PC-3 (cell line): ENCODE measurements at regions not wholly inside any gene's neighbourhood (a gene's known extent, or its start where the extent isn't known, plus 50 kb on each side); places are given as distances from the start of the nearest gene placed in this dataset.

Experiments used
- ATAC-seq: fragments of 200-7000 bp; cut with Tn5 transposase; 2 replicates; pipeline ENCODE4 v1.9.1; 2020; ENCODE audit warnings: mild to moderate bottlenecking, moderate library complexity
- BruUV-seq: library from RNA; stranded (reverse); fragments of 400-500 nt; replicated peaks from 2 replicates; lab custom pipeline; 2021; lab: Mats Ljungman, UMichigan
- CTCF ChIA-PET: fragments of 300-600 bp; sonication (Branson Sonifier 250); formaldehyde crosslinking; loops from one replicate; lab custom pipeline; 2022; ENCODE audit warnings: antibody characterized with exemption; lab: Charles Lee
- POLR2A ChIA-PET: fragments of 300-600 bp; sonication (Branson Sonifier 250); formaldehyde crosslinking; loops from one replicate; lab custom pipeline; 2022; ENCODE audit warnings: antibody characterized with exemption; ENCODE audit not compliant: unreplicated experiment; lab: Charles Lee
- DNase-seq: peaks from one replicate; pipeline ENCODE4 v3.0.0-alpha.2; 2015
- H2AFZ ChIP-seq: fragments of 300-600 bp; sonication (generic); 2 replicates; pipeline ENCODE4 v1.6.0; 2016; ENCODE audit warnings: antibody characterized with exemption, low read length
- H3F3A ChIP-seq: fragments of 300-600 bp; sonication (generic); one replicate; pipeline ENCODE4 v1.6.0; 2017; ENCODE audit warnings: antibody characterized with exemption, low read length, control low read depth, mild to moderate bottlenecking; ENCODE audit not compliant: unreplicated experiment
- H3K27ac ChIP-seq: fragments of 300-600 bp; sonication (generic); 2 replicates; pipeline ENCODE4 v1.5.1; 2016; ENCODE audit warnings: mild to moderate bottlenecking, low read length
- H3K27me3 ChIP-seq: fragments of 300-600 bp; sonication (generic); 2 replicates; pipeline ENCODE4 v1.6.1; 2016; ENCODE audit warnings: low read length, mixed read lengths
- H3K36me3 ChIP-seq: fragments of 300-600 bp; sonication (generic); 2 replicates; pipeline ENCODE4 v1.6.1; 2016; ENCODE audit warnings: low read depth, mixed run types, low read length, mixed read lengths
- H3K4me1 ChIP-seq: fragments of 300-600 bp; sonication (generic); 2 replicates; pipeline ENCODE4 v1.5.1; 2016; ENCODE audit warnings: low read length; ENCODE audit not compliant: insufficient read depth
- H3K4me2 ChIP-seq: fragments of 300-600 bp; sonication (generic); 2 replicates; pipeline ENCODE4 v1.6.0; 2016; ENCODE audit warnings: low read length
- H3K4me3 ChIP-seq: fragments of 300-600 bp; sonication (generic); 2 replicates; pipeline ENCODE4 v1.5.1; 2016; ENCODE audit warnings: mild to moderate bottlenecking, low read length, mixed read lengths
- H3K79me2 ChIP-seq: fragments of 300-600 bp; sonication (generic); 2 replicates; pipeline ENCODE4 v1.6.1; 2017; ENCODE audit warnings: low read length, mixed read lengths
- H3K9ac ChIP-seq: fragments of 300-600 bp; sonication (generic); 2 replicates; pipeline ENCODE4 v1.6.0; 2016; ENCODE audit warnings: mild to moderate bottlenecking, low read length
- H3K9me2 ChIP-seq: fragments of 300-600 bp; sonication (generic); replicated peaks from 2 replicates; pipeline ENCODE4 v1.6.1; 2016; ENCODE audit warnings: mixed run types, low read length, mixed read lengths
- H3K9me3 ChIP-seq: fragments of 300-600 bp; sonication (generic); 2 replicates; pipeline ENCODE4 v1.6.1; 2016; ENCODE audit warnings: low read length, mixed read lengths
- H4K20me1 ChIP-seq: fragments of 300-600 bp; sonication (generic); 2 replicates; pipeline ENCODE4 v1.6.1; 2016; ENCODE audit warnings: low read length, mixed read lengths
- EZH2 ChIP-seq: fragments of 300-600 bp; sonication (generic); IDR thresholded peaks from one replicate; pipeline ENCODE4 v1.6.1; 2017; ENCODE audit warnings: antibody characterized with exemption, mild to moderate bottlenecking, low read length; ENCODE audit not compliant: unreplicated experiment
- EZH2phosphoT487 ChIP-seq: fragments of 300-600 bp; sonication (generic); IDR thresholded peaks from 2 replicates; pipeline ENCODE4 v1.6.1; 2018; ENCODE audit warnings: mild to moderate bottlenecking, antibody characterized with exemption, low read length, borderline replicate concordance
- intact Hi-C: fragments of 100-400 bp; cut with micrococcal nuclease; formaldehyde crosslinking; loops from 2 replicates; pipeline ENCODE4 v1.9.0; 2023
- TF ChIP-seq, protein P1 (sequence below): fragments of 300-600 bp; sonication (generic); conservative IDR thresholded peaks from 2 replicates; pipeline ENCODE4 v1.5.1; 2017; ENCODE audit warnings: antibody characterized with exemption, low read depth, mild to moderate bottlenecking, low read length

DNA sequence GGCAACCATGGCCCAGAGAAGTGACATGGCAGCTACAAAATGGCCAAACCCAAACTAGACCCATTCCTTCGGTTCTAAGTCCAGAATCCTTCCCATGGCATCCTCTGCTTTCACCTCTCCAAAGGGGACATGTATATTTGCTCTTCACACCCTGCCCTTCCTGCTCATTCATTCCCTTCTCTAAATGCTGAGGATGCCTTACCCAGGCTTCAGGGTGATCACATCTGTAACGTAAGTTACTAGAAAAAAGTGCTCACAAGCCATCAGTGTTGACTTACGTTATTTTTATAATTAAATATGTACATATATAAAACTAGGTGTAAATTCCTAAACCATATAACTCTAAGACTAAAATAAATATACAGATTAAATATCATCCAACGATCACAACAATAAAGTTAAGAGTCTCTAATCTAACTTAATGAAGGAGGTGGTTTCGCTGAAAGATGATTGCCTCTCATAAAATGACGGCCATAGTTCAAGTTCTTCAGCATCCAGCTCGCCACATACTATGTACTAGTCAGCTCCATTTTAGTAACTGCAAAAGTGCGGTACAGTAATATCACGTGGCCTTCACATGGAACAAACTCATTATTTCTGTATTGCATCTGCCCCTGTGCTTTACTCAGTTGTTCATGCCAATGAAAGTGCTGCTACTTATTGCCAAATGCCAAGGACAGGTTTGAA is 74.6 kb downstream of the TENT5C start:
- Histone ChIP-seq H3K4me2 (no peak overlapping the region), H3K4me1 (no peaks in the 10 kb centered on the region), H3F3A (no peaks in the 10 kb centered on the region), H2AFZ (no peak overlapping the region), H3K79me2 (no peaks in the 10 kb centered on the region), H3K9me2 (no peaks in the 10 kb centered on the region), H3K9me3 (no peaks in the 10 kb centered on the region), H3K27ac (no peak overlapping the region), H3K4me3 (no peak overlapping the region), H3K9ac (no peak overlapping the region), H4K20me1 (no peaks in the 10 kb centered on the region), H3K27me3 (no peaks in the 10 kb centered on the region), H3K36me3 (no peaks in the 10 kb centered on the region)
- ATAC-seq (no peak), DNase-seq (no peak)
- CTCF ChIA-PET = no interaction called here
- intact Hi-C loops = no loop called here
- no TSS peak for BruUV-seq
- POLR2A ChIA-PET = no interaction called here
- no peak for TF ChIP-seq EZH2
- TF ChIP-seq, protein P1, sequence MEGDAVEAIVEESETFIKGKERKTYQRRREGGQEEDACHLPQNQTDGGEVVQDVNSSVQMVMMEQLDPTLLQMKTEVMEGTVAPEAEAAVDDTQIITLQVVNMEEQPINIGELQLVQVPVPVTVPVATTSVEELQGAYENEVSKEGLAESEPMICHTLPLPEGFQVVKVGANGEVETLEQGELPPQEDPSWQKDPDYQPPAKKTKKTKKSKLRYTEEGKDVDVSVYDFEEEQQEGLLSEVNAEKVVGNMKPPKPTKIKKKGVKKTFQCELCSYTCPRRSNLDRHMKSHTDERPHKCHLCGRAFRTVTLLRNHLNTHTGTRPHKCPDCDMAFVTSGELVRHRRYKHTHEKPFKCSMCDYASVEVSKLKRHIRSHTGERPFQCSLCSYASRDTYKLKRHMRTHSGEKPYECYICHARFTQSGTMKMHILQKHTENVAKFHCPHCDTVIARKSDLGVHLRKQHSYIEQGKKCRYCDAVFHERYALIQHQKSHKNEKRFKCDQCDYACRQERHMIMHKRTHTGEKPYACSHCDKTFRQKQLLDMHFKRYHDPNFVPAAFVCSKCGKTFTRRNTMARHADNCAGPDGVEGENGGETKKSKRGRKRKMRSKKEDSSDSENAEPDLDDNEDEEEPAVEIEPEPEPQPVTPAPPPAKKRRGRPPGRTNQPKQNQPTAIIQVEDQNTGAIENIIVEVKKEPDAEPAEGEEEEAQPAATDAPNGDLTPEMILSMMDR = no peak
- TF ChIP-seq EZH2phosphoT487 = no peak

DNA sequence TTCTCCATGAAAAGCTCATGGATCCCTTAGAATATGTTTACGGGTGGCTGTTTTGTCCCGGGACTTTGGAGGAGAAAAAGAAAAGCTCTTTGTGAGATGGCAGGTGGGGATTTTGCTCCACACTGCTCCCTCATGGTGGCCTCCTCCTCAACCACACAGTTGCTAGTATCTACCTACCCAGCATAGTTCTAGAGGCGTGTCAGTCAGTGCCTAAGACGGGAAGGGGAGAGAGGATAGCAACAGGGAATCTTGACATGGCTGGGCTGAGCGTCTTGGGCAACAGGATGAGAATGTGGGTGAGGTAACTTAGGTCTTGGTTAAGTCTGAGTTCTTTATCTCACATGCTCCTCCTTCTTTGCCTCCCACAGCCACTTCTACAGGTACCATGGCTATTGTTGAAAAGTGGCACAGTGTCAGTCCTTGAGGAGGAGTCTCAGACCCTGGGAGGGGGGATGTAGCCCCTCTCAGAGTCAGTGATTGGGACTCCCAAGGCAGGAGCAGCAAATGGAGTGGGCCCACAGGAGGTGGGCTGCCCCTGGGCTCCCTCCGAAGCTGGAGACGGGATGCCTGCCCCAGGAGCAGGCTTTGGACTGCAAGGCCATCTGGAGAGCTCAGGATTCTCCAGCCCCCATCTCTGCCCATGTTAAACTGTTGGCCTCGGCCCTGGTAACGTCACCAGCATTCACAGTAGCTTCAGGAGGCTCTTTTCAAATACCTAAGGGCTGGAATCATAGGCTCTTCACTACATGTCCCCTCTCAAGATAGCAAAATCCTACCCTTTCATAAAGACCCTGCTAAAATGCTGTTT is 75.4 kb downstream of the TENT5C start:
- TF ChIP-seq, protein P1 = no peak
- TF ChIP-seq EZH2 (no peak), EZH2phosphoT487 (no peak)
- Histone ChIP-seq H3F3A (no peaks in the 10 kb centered on the region), H3K9me2 (no peaks in the 10 kb centered on the region), H3K79me2 (no peaks in the 10 kb centered on the region), H3K27ac (no peak overlapping the region), H3K9me3 (no peaks in the 10 kb centered on the region), H4K20me1 (no peaks in the 10 kb centered on the region), H3K4me1 (no peaks in the 10 kb centered on the region), H3K4me3 (no peak overlapping the region), H2AFZ (no peak overlapping the region), H3K27me3 (no peaks in the 10 kb centered on the region), H3K9ac (no peak overlapping the region), H3K4me2 (no peak overlapping the region), H3K36me3 (no peaks in the 10 kb centered on the region)
- intact Hi-C loops = no loop called here
- BruUV-seq = no TSS peak
- ATAC-seq (no peak), DNase-seq (no peak)
- POLR2A ChIA-PET = no interaction called here
- CTCF ChIA-PET = no interaction called here

DNA sequence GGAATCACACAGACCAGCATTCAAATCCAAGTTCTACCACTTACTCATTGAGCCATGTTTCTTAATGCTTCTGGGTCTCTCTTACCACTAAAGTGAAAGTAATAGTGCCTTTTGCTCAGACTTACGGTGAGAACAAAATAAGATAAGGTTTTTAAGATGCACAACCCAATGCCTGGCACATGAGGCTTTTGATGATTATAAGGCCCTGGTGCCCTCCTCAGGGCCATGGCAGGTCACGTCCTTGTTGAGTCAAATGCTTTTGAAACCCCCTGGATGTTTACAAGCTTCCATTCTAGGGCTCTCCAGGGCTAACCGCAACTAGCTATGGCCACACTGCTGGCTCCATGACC is 76.0 kb downstream of the TENT5C start:
- Histone ChIP-seq H4K20me1 (no peaks in the 10 kb centered on the region), H3F3A (no peaks in the 10 kb centered on the region), H3K27ac (no peak overlapping the region), H3K9me3 (no peaks in the 10 kb centered on the region), H3K9ac (no peak overlapping the region), H3K27me3 (no peaks in the 10 kb centered on the region), H3K79me2 (no peaks in the 10 kb centered on the region), H3K9me2 (no peaks in the 10 kb centered on the region), H2AFZ (no peak overlapping the region), H3K4me1 (no peaks in the 10 kb centered on the region), H3K4me3 (no peak overlapping the region), H3K4me2 (no peak overlapping the region), H3K36me3 (no peaks in the 10 kb centered on the region)
- BruUV-seq = no TSS peak
- intact Hi-C loops = no loop called here
- no peak for ATAC-seq
- POLR2A ChIA-PET = no interaction called here
- no peak for TF ChIP-seq EZH2phosphoT487
- no peak for TF ChIP-seq EZH2
- TF ChIP-seq, protein P1 = no peak
- CTCF ChIA-PET = interaction anchor here (0.6 kb wide), 1 partner anchor 224 kb away, joined by 4 read pairs; no protein-coding TSS in a partner anchor
- DNase-seq = no peak
